Aorta (tissue), 5 donors: ENCODE measurements at regions not wholly inside any gene's neighbourhood (a gene's known extent, or its start where the extent isn't known, plus 50 kb on each side); places are given as distances from the start of the nearest gene placed in this dataset.
"Not testable (repeated sequence)": the region's sequence is repeated elsewhere in the genome, so short reads cannot be mapped to it uniquely, and the experiment has no call there.

Experiments
- ATAC-seq: fragments of 200-7000 bp; cut with Tn5 transposase; one replicate; pipeline ENCODE4 v1.9.1; 2022; ENCODE audit warnings: moderate library complexity; ENCODE audit not compliant: low FRiP score
- DNase-seq, 2 donors: peaks; one replicate each; pipeline ENCODE4 v3.0.0-alpha.2; 2020
- H3K27ac ChIP-seq, 2 donors: one replicate each; pipeline ENCODE4 v1.5.1; 2013; ENCODE audit warnings: low read length in 2 of 2, mild to moderate bottlenecking in 2 of 2, moderate library complexity in 2 of 2, control low read depth in 1 of 2, inconsistent platforms in 1 of 2, low read depth in 1 of 2
- H3K27me3 ChIP-seq, 2 donors: one replicate each; pipeline ENCODE4 v1.6.1; 2013; ENCODE audit warnings: control low read depth in 1 of 2, low read length in 1 of 2, mild to moderate bottlenecking in 1 of 2, moderate library complexity in 1 of 2; ENCODE audit not compliant: insufficient read depth in 2 of 2, control insufficient read depth in 1 of 2
- H3K36me3 ChIP-seq, 2 donors: one replicate each; pipeline ENCODE4 v1.6.1; 2013; ENCODE audit warnings: control low read depth in 1 of 2, low read length in 1 of 2, mild to moderate bottlenecking in 1 of 2; ENCODE audit not compliant: insufficient read depth in 2 of 2, control insufficient read depth in 1 of 2
- H3K4me1 ChIP-seq, 2 donors: one replicate each; pipeline ENCODE4 v1.6.1; 2013; ENCODE audit warnings: low read length in 2 of 2, control low read depth in 1 of 2, mild to moderate bottlenecking in 1 of 2, moderate library complexity in 1 of 2; ENCODE audit not compliant: insufficient read depth in 2 of 2, control insufficient read depth in 1 of 2
- H3K4me3 ChIP-seq, 2 donors: one replicate each; pipeline ENCODE4 v1.5.1; 2013; ENCODE audit warnings: low read length in 2 of 2, control low read depth in 1 of 2, mild to moderate bottlenecking in 1 of 2
- H3K9me3 ChIP-seq: one replicate; pipeline ENCODE4 v1.6.1; 2013; ENCODE audit warnings: mild to moderate bottlenecking, low read length; ENCODE audit not compliant: control insufficient read depth
- WGBS, 2 donors: extraction: QIAGEN DNeasy Blood & Tissue Kit; methylation state at CpG; one replicate each; pipeline ENCODE4 v1.1.7; 2013; 5-methylcytosine and 5-hydroxymethylcytosine counted together
- intact Hi-C, 2 donors: fragments of 100-400 bp; cut with DNase I; formaldehyde crosslinking; loops; one replicate each; pipeline versions ENCODE4 v1.14.2 to v1.15.0; 2022
- donor health status: healthy with polysubstance abuse.
- donor health status: Bipolar disorder and iron deficiency.
- donor health status: DM: no; HTN: no; CAD: no.
- donor health status: DM: no; HTN: no; CAD: no.
- donor health status: DM: yes; HTN: yes; CAD: no.

DNA sequence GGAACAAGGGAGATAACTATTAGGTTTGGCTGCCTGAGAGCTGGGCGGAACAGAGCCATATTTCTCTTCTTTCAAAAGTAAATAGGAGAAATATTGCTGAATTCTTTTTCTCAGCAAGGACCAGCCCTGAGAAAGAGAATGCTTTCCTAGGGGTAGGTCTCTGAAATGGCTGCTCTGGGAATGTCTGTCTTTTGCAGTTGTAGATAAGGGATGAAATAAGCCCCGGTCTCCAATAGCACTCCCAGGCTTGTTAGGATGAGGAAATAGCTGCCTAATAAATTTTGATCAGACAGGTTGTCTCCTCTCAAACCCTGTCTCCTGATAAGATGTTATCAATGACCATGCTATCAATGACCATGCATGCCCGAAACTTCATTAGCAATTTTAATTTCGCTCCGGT is 207.8 kb upstream of the KIT start:
- Histone ChIP-seq H3K9me3 (peaks cover 2% of the 10 kb centered on the region), H3K36me3 (no peaks in the 10 kb centered on the region), H3K4me1 (no peaks in the 10 kb centered on the region), H3K27ac (no peak overlapping the region), H3K27me3 (no peaks in the 10 kb centered on the region), H3K4me3 (no peak overlapping the region)
- WGBS, 2 donors, result 81 to 96% methylated on average over 5 of the region's 5 CpGs
- intact Hi-C loops, result no loop called here
- ATAC-seq (no peak), DNase-seq (no peak)

DNA sequence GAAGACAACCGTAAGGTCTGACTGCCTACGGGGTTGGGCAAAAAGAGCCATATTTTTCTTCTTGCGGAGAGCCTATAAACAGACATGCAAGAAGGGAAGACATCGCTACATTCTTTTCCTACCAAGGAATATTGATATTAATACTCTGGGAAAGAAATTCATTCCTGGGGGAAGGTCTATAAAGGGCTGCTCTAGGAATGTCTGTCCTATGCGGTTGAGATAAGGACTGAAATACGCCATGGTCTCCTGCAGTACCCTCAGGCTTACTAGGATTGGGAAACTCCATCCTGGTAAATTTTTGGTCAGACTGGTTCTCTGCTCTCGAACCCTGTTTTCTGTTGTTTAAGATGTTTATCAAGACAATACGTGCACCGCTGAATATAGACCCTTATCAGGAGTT is 190.8 kb upstream of the KIT start:
- H3K4me3 ChIP-seq, result not testable (repeated sequence)
- 83 to 86% methylated on average over 9 of the region's 9 CpGs for WGBS, 2 donors

DNA sequence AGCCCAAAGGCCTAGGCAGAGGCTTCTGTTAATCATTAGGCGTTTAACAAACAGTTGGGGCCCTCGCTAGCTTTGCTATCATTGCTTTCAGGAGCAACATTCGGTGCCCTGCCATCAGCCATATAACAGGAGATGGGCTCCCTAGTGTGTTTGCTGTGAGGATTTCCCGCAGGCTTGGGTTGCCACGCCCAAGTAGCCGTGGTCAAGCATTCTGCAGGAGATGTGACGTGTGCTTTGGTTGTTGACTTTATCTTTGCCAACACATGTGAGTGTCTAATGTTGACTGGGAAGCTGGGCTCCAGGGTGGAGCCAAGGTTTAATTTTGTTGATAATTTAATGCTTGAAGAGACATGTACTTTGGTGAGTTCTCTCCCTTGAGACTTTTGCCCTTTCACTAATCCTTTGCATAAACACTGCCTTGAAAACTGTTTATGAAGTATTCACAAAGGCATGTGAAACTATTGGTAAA is 184.6 kb upstream of the KIT start:
- Histone ChIP-seq H3K36me3 (no peaks in the 10 kb centered on the region), H3K4me3 (no peak overlapping the region), H3K9me3 (no peaks in the 10 kb centered on the region), H3K4me1 (no peaks in the 10 kb centered on the region), H3K27ac (no peak overlapping the region), H3K27me3 (no peaks in the 10 kb centered on the region)
- 68 to 79% methylated on average over 7 of the region's 7 CpGs for WGBS, 2 donors
- ATAC-seq (no peak), DNase-seq (no peak)
- intact Hi-C loops, result no loop called here

More for the DNA sequence above, 190.8 kb upstream of the KIT start:
- DNase-seq, H3K4me1 ChIP-seq, ATAC-seq, intact Hi-C loops, H3K27me3 ChIP-seq, H3K9me3 ChIP-seq, H3K27ac ChIP-seq, H3K36me3 ChIP-seq: not testable (repeated sequence)

DNA sequence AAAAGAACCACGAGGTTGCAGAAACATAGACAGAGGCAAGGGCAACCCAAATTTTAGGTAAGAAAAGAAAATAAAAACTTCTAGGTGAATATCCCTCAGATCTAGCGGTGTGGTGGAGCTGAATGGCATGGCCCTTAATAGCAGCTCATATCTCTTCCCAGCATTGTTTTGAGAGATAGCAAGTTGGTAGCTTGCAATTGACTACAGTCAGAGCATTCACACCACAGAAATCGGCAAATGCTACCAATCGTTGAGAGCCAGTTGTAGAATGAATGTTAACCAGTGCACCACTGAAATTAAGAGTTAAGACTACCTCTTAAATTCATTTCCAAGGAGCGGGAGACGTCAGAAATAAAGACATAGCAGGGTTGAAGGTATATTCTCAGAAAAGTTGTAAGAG is 184.0 kb upstream of the KIT start:
- Histone ChIP-seq H3K4me1 (no peaks in the 10 kb centered on the region), H3K36me3 (no peaks in the 10 kb centered on the region), H3K27me3 (no peaks in the 10 kb centered on the region), H3K4me3 (no peak overlapping the region), H3K27ac (no peak overlapping the region), H3K9me3 (no peaks in the 10 kb centered on the region)
- 79 to 81% methylated on average over 6 of the region's 6 CpGs for WGBS, 2 donors
- DNase-seq (no peak), ATAC-seq (no peak)
- intact Hi-C loops, result no loop called here

DNA sequence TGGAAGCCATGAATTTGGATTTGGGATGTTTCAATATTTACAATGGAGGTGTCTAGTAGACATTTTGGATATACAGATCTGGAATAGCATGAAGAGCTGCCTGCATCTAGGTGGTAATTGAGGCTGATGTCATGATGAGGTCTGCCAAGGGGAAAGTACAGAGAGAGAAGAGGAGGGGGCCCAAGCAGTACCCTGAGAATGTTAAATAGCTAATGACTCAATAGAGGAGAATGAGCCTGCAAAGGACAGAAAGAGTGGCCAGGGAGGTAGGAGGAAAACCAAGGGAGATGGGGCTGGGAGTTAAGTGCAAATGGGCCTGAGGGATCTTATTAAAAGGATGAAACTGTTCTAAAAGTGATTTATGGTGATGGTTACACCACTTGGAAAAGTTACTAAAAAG is 182.2 kb upstream of the KIT start:
- Histone ChIP-seq H3K27ac (no peak overlapping the region), H3K4me3 (no peak overlapping the region), H3K4me1 (no peaks in the 10 kb centered on the region), H3K9me3 (peaks cover 3% of the 10 kb centered on the region), H3K27me3 (no peaks in the 10 kb centered on the region), H3K36me3 (no peaks in the 10 kb centered on the region)
- intact Hi-C loops, result no loop called here
- DNase-seq (no peak), ATAC-seq (no peak)

DNA sequence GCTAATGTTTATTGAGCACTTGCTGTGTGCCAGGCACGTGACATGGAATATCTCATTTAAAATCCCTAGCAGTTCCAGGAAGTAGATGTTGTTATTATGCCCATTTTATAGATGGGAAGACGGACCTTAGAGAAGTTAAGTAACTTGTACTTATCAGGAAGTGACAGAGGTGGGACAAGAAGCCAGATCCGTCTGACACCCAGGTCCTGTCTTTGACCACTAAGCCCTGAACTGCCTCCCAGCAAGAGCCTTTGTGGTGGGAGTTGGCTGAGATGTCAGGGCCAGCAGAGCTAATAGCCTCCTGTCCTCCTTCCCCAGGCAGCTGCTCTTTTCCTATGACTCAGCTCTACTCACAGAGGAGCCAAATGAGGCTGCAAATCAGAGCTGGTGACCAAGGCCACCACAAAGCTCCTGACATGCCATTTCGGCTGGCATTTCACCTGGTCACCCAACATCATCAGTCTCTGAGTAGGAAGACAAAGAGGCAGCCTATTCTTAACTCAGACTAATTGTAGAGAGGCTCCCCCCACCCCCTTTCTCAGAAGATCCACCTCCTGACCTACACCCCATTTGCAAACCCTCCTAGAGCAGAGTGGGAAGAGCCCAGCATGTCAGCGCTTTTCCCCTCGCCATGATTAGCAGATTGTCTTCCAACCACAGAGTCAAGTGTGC is 175.1 kb upstream of the KIT start:
- ATAC-seq, result no peak
- Histone ChIP-seq H3K36me3 (no peaks in the 10 kb centered on the region), H3K9me3 (peaks cover 3% of the 10 kb centered on the region), H3K27ac (no peak overlapping the region), H3K4me3 (no peak overlapping the region), H3K27me3 (no peaks in the 10 kb centered on the region), H3K4me1 (no peaks in the 10 kb centered on the region)
- no peak for DNase-seq
- intact Hi-C loops, result no loop called here
- WGBS, 2 donors, result 83 to 84% methylated on average over 6 of the region's 6 CpGs

DNA sequence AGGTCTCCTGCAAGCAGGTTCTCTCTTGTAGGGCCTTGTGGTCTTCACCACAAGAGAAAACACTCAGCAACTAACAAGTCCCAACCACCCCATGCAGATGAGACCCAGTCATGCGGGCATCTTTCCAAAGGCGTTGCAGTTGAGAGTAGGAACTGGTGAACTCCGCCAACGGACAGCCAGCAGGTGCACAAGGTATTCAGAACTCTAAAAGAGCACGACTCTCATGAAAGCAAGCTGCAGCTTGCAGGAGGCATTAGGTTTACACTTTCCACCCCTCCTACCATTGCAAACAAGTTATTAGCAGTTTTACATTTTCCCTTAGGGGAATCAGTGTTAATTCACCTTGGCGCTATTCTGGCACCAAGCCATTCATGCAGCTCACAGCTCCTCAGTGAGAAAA is 173.4 kb upstream of the KIT start:
- ATAC-seq, result no peak
- Histone ChIP-seq H3K27me3 (no peaks in the 10 kb centered on the region), H3K4me3 (no peak overlapping the region), H3K36me3 (no peaks in the 10 kb centered on the region), H3K4me1 (no peaks in the 10 kb centered on the region), H3K27ac (no peak overlapping the region), H3K9me3 (peaks cover 2% of the 10 kb centered on the region)
- intact Hi-C loops, result no loop called here
- WGBS, 2 donors, result 85 to 87% methylated on average over 6 of the region's 6 CpGs
- DNase-seq, result no peak

DNA sequence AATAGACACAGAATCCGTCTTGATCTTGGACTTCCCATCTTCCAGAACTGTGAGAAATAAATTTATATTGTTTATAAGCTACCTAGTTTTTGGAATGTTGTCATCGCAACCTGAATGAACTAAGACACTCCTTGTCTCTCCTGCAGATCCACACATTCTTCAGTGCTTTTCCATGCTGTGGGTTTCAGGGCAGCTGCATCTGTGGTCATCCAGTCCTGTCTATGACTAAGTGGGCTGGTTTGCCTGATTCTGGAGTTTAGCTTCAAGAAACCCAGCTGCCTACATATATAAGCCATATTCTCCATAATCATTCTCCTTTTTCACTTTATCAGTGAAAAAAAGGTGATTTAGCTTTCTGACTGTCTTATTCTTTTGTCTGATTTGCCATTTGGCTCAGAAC is 170.3 kb upstream of the KIT start:
- Histone ChIP-seq H3K4me1 (no peaks in the 10 kb centered on the region), H3K36me3 (no peaks in the 10 kb centered on the region), H3K9me3 (no peaks in the 10 kb centered on the region), H3K27ac (no peak overlapping the region), H3K4me3 (no peak overlapping the region), H3K27me3 (no peaks in the 10 kb centered on the region)
- ATAC-seq, result no peak
- WGBS, 2 donors, result 92 to 97% methylated on average over 2 of the region's 2 CpGs
- DNase-seq, result no peak
- intact Hi-C loops, result no loop called here

DNA sequence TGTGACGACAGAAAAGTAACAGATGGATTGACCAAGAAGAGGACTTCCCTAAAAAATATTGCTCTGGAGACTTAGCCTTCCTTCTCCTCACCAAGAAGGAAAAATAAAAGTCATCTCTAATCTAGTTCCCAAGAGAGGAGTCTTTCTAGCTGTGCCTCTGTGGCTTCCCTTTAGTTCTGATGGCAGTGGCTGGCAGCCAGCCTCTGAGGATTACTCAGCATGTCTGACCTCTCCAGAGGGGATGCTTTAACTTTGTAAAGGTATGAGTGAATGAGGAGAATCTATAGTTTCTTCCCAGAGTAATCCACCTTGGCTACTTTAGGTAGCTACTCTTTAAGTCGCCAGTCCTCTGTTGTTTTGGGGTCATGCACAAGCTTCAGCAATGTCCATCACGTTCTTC is 163.9 kb upstream of the KIT start:
- 82 to 84% methylated on average over 3 of the region's 3 CpGs for WGBS, 2 donors
- Histone ChIP-seq H3K36me3 (no peaks in the 10 kb centered on the region), H3K27me3 (no peaks in the 10 kb centered on the region), H3K4me1 (no peaks in the 10 kb centered on the region), H3K9me3 (no peaks in the 10 kb centered on the region), H3K27ac (no peak overlapping the region), H3K4me3 (no peak overlapping the region)
- no peak for DNase-seq
- intact Hi-C loops, result no loop called here
- no peak for ATAC-seq
